Fibroblast of skin of right biceps (primary cell): ENCODE measurements at regions not wholly inside any gene's neighbourhood (a gene's known extent, or its start where the extent isn't known, plus 50 kb on each side); places are given as distances from the start of the nearest gene placed in this dataset.
A peak's percentile ranks its signal among the peaks of the same experiment; 100 is the strongest.

Source experiments
- DNase-seq: peaks from one replicate; pipeline ENCODE4 v3.0.0-alpha.2; 2013

- no peak for DNase-seq
Measured at GRCh38 chr10:71048971-71049615, 160.7 kb upstream of the PCBD1 start.

GRCh38 chr10:71049994-71050393 lies 161.6 kb upstream of the PCBD1 start:
- no peak for DNase-seq

DNA sequence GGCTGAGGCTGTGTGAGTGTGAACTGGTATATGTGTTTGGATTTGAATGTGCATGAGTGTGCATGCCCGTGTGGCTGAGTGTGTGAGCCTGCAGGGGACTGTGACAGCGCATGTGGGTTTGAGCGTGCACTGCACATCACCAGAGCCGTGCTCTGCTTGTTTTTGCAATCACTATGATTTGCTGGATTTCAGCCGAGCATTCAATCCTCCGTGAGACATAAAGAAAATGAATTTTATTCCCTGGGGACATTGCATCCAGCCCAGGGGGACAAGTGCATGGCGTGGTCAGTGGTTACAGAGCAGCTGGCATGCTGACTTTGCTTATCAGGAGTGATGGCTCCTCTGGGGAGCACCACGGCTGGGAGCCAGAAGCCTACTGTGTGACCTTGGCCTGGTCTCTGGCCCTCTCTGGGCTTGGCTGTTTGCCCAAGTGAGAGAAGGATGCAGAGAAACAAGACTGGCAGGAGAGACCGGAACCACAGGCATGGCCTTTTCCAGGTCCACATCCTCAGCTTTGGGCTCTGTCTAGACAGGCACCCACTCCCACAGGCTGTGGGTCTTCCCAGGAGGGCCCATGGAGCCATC lies 160.2 kb upstream of the UNC5B start:
- DNase-seq: no peak

DNA sequence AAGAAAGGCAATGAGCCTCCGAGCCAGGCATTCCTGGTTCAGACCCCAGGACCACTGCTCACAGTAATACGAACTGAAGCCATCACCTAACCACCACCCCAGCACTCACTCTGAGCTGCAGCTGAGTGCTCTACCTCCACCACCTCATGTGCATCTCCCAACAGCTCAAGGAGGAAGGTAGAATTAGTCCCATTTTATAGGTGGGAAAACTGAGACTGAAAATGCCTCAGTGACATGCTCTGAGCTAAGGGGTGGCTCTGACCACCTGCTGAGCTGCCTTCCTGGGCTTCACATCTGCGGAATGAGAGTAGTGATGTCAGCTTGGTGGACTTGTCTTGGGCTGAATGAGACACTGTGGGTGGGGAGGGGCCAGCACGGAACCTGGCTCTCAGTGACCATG lies 159.7 kb upstream of the UNC5B start:
- DNase-seq: no peak

GRCh38 chr10:71053169-71053895 lies 159.0 kb upstream of the UNC5B start:
- DNase-seq: no peak

DNA sequence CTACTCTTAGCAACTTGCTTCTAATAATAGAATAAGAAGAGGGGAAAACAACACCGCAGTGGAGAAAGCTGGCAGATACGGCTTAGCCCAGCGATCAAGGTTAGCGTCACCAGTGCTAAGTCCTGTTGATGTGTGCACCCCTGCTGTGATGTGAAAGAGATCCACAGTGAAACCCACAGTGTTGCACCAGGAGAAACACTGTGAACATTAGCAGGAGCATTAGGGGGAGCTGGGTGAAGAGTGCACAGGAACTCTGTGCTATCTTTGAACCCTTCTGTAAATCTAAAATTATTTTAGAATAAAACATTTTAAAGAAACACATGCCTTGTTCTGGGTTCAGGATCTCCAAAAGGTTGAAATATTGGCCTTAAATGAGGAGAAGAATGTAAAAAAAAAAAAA lies 154.1 kb upstream of the UNC5B start:
- DNase-seq: no peak

DNA sequence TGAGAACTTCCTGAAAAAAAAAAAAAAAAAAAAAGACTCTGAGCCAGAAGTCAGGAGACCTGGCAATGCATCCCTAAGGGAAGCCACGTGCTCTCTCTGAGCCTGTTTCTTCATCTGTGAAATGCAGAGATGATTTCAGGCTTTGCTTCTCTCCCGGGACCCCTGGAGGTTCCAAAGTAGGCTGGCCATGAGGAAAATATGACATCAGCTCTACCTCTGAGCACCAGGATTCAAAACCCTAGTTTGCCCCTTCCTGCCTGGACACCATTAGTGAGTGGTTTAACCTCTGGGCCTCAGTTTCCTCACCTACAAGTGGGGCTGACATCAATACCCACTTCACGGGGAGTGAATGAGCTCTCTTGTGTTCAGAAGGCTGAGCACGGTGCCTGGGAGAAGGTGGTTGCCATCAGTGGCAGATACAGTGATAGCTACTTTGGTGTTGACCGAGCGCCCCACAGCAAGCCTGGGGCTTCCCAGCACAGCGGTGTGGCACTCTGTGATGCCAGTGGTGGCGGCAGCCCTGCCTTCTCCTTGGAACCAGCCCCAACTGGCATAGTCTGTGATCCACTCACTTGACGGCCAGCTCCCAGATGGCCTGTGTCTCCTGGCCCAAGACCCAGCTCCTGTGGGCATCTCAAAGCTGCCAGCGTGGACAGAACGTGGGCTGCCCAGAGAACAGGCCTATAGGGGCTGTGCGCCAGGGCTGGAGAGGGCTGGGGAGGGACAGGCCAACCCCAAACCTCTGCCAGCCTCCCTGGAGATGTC lies 153.1 kb upstream of the UNC5B start:
- DNase-seq: no peak

DNA sequence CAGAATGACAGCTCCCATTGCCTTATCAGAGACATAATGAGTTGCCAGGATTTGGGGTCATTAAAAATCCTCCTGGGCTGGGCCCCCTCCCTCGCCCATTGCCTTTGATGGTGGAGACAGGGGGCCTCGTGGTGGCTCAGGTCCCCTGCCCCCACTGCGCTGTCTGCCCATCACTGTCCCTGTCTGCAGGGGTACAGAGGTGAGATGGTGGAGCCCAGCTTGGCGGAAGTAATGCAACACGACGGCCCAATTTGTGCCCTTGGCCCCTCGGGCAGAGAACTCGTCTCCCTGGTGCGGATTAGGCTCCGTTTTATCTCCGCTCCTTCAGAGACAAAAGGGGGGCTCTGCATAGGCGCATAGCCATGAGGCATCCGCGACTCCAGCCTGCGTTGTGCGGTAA lies 152.4 kb upstream of the UNC5B start:
- no peak for DNase-seq

DNA sequence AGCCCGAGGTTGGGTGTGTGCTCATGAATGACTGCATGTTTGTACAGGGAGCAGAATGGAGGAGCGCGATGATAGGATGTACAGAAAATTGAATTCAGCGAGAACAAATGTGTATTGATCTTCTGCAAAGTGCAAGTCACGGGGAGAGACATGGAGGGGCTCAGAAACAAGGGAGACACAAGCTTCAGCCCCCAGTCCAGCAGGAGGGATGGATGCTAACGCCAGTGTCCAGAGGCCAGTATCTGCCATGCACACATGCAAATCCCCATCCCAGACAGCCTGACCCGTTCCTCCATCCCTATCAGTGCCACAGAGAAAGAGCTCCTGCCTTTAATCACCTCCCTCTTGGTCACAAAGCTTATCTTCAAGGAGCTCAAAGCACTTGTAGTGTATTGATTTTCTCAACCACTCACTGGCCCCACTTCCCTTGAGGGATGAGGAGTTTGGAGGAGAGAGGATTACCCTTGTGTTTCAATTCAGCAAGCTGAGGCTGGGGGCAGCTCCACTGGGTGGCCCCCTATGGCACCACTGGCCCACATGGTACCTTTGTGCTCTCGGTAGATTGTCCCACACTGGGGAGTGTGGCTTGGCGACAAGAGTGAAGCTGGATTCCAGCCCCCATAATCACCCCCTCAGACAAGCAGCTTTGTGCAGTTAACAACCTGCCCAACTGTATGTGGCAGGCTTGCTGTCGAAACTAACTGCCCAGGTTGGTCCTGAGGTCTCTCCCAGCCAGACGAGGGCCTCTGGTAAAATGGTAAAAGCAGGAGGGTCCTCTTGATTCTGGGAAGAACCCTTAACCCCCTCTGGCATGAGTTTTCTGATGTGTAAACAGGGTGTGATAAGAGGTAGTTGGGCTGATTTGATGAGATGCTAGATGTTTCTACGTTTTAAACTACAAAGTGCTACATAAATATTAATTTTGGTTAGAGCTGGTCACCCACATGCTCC lies 151.6 kb upstream of the UNC5B start:
- no peak for DNase-seq

DNA sequence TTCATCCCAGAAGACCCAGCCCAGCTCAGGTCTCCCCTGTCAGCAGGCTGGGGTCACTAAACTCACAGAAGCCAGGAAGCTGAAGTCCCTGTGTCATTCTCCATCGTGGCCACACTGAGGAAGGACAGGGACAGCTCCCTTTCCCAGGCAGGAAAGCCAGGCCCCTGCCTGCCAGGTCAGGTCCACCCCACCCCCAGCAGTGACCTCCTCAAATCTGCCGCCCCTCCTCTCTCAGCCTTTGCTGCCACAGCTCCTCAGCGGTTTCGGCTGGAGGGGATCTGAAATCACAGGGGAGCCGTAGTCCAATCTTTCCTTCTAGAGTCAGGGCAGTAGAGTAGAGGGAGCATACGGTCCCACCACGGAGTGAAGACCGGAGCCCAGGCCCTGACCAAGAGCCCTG lies 150.9 kb upstream of the UNC5B start:
- no peak for DNase-seq

- DNase-seq: no peak
Measured at GRCh38 chr10:71062156-71062555, 150.2 kb upstream of the UNC5B start.

DNA sequence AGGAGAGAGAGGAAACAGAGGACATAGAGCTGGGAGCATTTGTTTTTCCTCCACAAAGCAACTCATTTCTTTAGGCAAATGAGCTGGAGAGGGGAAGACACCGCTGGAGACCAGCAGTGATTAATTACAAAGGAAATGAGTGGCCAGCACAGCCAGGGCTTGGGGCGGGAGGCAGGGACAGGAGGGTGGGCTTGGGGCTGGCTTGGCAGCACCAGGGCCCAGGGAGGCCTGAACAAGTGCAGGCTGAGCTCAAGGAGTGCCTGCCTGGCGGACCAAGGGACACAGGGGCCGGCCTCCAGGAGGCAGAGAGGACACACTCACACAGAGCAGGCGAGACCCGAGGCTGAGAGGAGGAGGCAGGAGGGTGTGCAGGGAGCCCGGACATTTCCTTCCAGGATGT lies 149.0 kb upstream of the UNC5B start:
- no peak for DNase-seq

GRCh38 chr10:71064413-71065118 lies 147.8 kb upstream of the UNC5B start:
- peak; percentile 7 for DNase-seq

GRCh38 chr10:71065659-71066058 lies 146.7 kb upstream of the UNC5B start:
- no peak for DNase-seq

- DNase-seq: no peak
Measured at GRCh38 chr10:71066600-71066999, 145.8 kb upstream of the UNC5B start.

GRCh38 chr10:71067098-71067740 lies 145.2 kb upstream of the UNC5B start:
- DNase-seq: no peak

GRCh38 chr10:71068861-71069271 lies 143.5 kb upstream of the UNC5B start:
- DNase-seq: peak; percentile 2

DNA sequence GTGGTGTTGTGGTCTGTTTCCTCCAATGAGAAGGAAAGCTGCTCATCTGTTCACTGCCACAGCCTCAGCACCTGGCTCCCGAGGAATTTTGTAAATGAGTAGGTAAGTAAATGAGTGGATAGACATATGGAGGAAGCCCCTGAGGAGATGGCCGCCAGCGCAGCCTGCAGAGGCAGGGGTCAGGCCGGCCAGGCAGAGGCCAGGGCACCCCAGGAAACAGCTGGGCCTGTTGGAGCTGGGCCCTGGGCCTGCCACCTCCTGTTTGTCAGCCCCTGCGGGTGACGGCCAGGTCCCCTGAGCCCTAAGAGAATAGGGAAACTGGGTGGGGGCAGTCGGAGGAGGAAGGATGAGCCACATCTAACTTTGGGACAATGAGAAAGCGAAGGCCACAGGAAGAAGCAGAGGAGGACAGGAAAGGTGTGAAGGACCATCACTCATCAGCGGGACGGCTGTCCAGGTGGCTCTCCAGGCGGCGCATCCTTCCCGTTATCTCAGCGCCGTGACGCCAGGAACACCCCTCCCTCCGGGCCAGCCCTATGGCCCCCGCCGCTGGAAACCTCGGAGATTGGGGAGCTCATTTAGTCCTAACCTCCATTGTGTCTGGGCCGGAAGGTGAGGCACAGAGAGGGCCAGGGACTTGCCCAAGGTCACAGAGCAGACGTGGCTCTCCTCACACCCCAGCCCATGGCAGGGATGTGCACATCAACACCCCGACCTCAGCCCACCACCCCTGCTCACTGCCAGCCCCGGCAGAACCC lies 142.3 kb upstream of the UNC5B start:
- no peak for DNase-seq

DNA sequence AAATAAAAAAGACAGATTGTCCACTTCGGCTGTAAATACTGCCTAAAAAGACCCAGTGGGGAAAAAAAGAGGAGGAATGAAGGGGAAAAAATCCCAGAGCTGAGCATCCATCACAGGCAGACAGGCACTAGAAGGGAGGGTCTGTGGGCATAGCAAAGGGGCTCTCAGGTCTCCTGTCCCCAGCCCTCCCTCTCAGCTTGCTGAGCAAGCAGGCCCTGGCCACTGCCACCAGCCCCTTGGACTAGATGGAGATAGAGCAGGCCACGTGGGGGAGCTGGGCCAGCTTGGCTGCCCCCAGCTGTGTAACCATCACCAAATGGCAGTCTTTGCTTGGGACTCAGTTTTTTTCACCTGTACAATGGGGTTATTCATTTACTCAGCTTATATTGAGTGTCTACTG lies 141.6 kb upstream of the UNC5B start:
- no peak for DNase-seq

DNA sequence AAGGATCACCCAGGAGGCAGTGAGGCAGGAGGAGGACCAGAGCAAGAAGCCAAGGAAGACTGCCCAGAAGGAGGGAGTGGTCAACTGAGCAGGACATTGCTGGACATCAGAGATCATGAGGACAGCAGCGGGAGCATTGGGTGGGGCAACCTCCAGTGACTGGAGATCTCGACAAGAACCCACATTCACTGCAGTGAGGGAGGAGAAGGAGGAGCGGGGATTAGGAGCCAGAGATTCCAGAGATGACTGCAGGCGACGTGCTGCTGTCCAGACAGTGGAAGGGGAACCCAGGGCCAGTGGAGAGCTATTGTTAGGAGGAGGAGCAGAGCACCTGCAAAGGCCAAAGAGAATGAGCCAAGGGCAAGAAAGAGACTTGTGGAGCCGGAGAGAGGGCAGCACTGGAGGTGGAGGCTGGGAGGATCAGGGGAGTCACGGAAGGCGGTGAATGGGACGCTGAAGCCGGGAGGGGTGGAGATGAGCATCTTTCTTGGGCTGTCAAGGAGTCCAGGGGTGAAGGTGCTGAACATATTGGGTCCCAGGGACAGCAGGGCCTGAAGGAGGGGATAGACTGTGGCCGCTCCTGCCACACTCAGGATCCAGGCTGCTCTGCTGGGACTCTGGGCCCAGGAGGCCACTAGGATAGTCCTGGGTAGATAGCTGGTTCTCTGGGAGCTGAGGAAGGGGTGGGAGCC lies 140.1 kb upstream of the UNC5B start:
- DNase-seq: no peak
